SJSA1 (cell line): ENCODE measurements at regions not wholly inside any gene's neighbourhood (a gene's known extent, or its start where the extent isn't known, plus 50 kb on each side); places are given as distances from the start of the nearest gene placed in this dataset.

Experiments
- DNase-seq, 2 experiments: peaks; one replicate each; pipeline ENCODE4 v3.0.0-alpha.2; 2015 to 2020; ENCODE audit warnings: low spot score in 2 of 2, low read depth in 1 of 2
- H3K27ac ChIP-seq: fragments of 250-450 bp; sonication (Bioruptor Pico); 2 replicates; pipeline ENCODE4 v1.5.1; 2020; ENCODE audit warnings: mild to moderate bottlenecking, moderate library complexity
- H3K27me3 ChIP-seq: fragments of 250-450 bp; sonication (Bioruptor Pico); replicated peaks from 2 replicates; pipeline ENCODE4 v1.5.1; 2020; ENCODE audit warnings: mild to moderate bottlenecking, moderate library complexity
- H3K36me3 ChIP-seq: fragments of 250-450 bp; sonication (Bioruptor Pico); 2 replicates; pipeline ENCODE4 v1.5.1; 2020; ENCODE audit warnings: mild to moderate bottlenecking
- H3K4me1 ChIP-seq: fragments of 250-450 bp; sonication (Bioruptor Pico); replicated peaks from 2 replicates; pipeline ENCODE4 v1.6.1; 2021; ENCODE audit warnings: mild to moderate bottlenecking
- H3K4me3 ChIP-seq: fragments of 250-450 bp; sonication (Bioruptor Pico); 2 replicates; pipeline ENCODE4 v1.5.1; 2020; ENCODE audit warnings: mild to moderate bottlenecking
- H3K9me3 ChIP-seq: fragments of 250-450 bp; sonication (Bioruptor Pico); replicated peaks from 2 replicates; pipeline ENCODE4 v1.5.1; 2020; ENCODE audit warnings: mild to moderate bottlenecking

DNA sequence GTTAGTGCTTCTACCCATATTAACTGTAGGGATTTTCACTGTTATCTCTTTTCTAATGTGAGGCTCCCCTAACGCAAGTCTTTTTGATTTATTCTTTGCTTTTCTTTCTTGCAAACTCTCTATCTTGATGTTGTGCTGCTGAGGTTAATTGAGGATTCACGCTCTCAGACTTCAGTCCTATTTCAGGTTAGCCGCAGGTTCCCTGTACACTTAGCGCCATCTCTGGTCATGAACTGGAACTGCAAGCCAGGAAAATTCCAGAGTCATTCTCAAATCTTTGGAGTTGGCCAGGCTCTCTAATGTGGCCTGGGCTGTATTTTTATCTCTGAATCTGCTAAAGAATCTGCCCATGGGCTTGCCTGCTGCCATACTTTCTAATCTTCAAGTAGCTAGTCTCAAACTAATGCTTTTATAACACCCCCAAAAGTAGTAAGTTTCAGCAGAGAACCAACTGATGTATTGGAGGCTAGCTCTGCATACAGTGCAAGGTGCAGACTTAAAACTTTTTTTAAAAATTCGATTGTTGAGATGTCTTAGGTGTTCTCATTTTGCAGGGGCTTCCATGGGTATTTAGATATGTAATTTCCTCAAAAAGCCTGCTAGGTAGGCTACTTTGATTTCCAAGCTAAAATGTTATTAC is 91.1 kb upstream of the OPRM1 start:
- Histone ChIP-seq H3K27ac (no peak overlapping the region), H3K4me1 (no peaks in the 10 kb centered on the region), H3K9me3 (no peaks in the 10 kb centered on the region), H3K4me3 (no peak overlapping the region), H3K36me3 (no peaks in the 10 kb centered on the region), H3K27me3 (peaks cover 6% of the 10 kb centered on the region; the same call in 1 of the 2 replicates)
- peak in 1 of 2 experiments; percentile 25 for DNase-seq

DNA sequence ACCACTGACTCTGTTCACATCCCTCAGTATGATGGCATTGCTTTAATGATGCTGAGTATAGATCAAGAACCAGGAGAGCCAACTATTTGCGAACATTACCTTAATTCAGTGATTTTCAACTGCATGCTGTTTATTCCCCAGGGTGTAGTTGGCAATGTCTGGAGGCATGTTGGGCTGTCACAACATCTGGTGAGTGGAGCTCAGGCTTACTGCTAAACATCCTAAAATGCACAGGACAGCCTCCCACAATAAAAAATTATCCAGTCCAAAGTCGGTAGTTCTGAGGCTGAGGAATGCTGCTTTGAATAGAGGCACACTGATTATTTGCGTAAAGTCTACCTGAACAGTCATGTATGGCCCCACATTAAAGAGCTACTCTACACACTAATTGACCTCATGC is 94.8 kb upstream of the OPRM1 start:
- Histone ChIP-seq H3K36me3 (no peaks in the 10 kb centered on the region), H3K27me3 (no peaks in the 10 kb centered on the region), H3K27ac (no peak overlapping the region), H3K9me3 (no peaks in the 10 kb centered on the region), H3K4me3 (no peak overlapping the region), H3K4me1 (no peaks in the 10 kb centered on the region)
- no peak for DNase-seq

- Histone ChIP-seq H3K9me3 (no peaks in the 10 kb centered on the region), H3K36me3 (no peaks in the 10 kb centered on the region), H3K27ac (no peak overlapping the region), H3K4me1 (no peaks in the 10 kb centered on the region), H3K27me3 (no peaks in the 10 kb centered on the region), H3K4me3 (no peak overlapping the region)
- no peak for DNase-seq
Measured at GRCh38 chr6:153942361-153942760, 96.7 kb upstream of the OPRM1 start.

- Histone ChIP-seq H3K27ac (no peak overlapping the region), H3K9me3 (no peaks in the 10 kb centered on the region), H3K4me1 (no peaks in the 10 kb centered on the region), H3K27me3 (0 out of 2 replicates have a peak, but pooled peaks cover 3% of the 10 kb centered on the region), H3K4me3 (no peak overlapping the region), H3K36me3 (no peaks in the 10 kb centered on the region)
- DNase-seq: no peak
Measured at GRCh38 chr6:153941768-153942167, 97.3 kb upstream of the OPRM1 start.

DNA sequence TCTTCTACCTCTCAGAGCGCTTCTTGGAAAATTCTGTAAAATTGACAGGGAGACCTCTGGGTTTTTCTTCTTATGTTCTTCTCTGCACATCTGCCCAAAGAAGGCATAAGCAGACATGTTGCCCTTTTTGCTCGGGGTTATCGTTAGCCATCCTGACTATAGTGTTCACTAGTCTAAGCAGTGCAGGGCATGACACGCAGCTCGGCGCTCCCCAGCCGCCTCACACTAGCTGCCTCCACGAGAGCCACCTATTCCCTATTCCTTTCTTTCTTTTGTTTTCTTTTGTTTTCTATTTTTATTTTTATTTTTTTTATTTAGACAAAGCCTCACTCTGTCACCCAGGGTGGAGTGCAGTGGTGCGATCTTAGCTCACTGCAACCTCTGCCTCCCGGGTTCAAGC is 100.2 kb upstream of the OPRM1 start:
- no peaks in the 10 kb centered on the region for H3K4me1 ChIP-seq
- H3K9me3 ChIP-seq: no peaks in the 10 kb centered on the region
- DNase-seq: no peak
- no peak overlapping the region for H3K27ac ChIP-seq
- no peaks in the 10 kb centered on the region for H3K36me3 ChIP-seq
- H3K4me3 ChIP-seq: no peak overlapping the region
- 0 out of 2 replicates have a peak, but pooled peaks cover 3% of the 10 kb centered on the region for H3K27me3 ChIP-seq

DNA sequence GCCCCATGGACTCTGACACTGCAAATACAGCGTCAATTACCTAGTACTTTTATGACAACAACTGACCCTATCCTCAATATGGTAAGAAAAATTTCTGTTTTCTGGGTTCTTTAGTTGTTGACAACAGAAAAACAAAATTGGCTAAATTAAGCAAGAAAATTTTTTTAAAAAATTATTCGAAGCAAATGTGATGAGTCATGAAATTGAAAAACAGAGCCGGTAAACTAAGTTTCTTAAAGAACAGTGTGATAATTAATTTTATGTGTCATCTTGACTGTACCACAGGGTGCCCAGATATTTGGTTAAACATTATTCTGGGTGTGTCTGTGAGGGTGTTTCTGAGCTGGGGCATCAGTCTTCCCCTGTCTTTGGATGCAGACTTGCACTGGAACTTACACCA is 107.6 kb upstream of the OPRM1 start:
- DNase-seq: no peak
- Histone ChIP-seq H3K36me3 (no peaks in the 10 kb centered on the region), H3K9me3 (no peaks in the 10 kb centered on the region), H3K27ac (no peak overlapping the region), H3K4me1 (no peaks in the 10 kb centered on the region), H3K4me3 (no peak overlapping the region), H3K27me3 (0 out of 2 replicates have a peak, but pooled peaks cover 3% of the 10 kb centered on the region)

GRCh38 chr6:153927867-153928266 is 111.2 kb upstream of the OPRM1 start:
- Histone ChIP-seq H3K4me3 (no peak overlapping the region), H3K36me3 (no peaks in the 10 kb centered on the region), H3K4me1 (no peaks in the 10 kb centered on the region), H3K27me3 (0 out of 2 replicates have a peak, but pooled peaks cover 3% of the 10 kb centered on the region), H3K9me3 (no peaks in the 10 kb centered on the region), H3K27ac (no peak overlapping the region)
- no peak for DNase-seq

- no peaks in the 10 kb centered on the region for H3K36me3 ChIP-seq
- H3K4me1 ChIP-seq: no peaks in the 10 kb centered on the region
- no peak overlapping the region for H3K27ac ChIP-seq
- no peaks in the 10 kb centered on the region for H3K27me3 ChIP-seq
- no peak overlapping the region for H3K4me3 ChIP-seq
- DNase-seq: no peak
- no peaks in the 10 kb centered on the region for H3K9me3 ChIP-seq
Measured at GRCh38 chr6:153898360-153899059, 140.5 kb upstream of the OPRM1 start.

- DNase-seq: no peak
- Histone ChIP-seq H3K36me3 (no peaks in the 10 kb centered on the region), H3K9me3 (no peaks in the 10 kb centered on the region), H3K4me1 (no peaks in the 10 kb centered on the region), H3K27me3 (no peaks in the 10 kb centered on the region), H3K4me3 (no peak overlapping the region), H3K27ac (no peak overlapping the region)
Measured at GRCh38 chr6:153882411-153882810, 156.6 kb upstream of the OPRM1 start.

- Histone ChIP-seq H3K27me3 (no peaks in the 10 kb centered on the region), H3K9me3 (no peaks in the 10 kb centered on the region; the same call in 1 of the 2 replicates), H3K4me1 (no peaks in the 10 kb centered on the region), H3K27ac (no peak overlapping the region), H3K4me3 (no peak overlapping the region), H3K36me3 (no peaks in the 10 kb centered on the region)
- DNase-seq: no peak
Measured at GRCh38 chr6:153873541-153873940, 165.5 kb upstream of the OPRM1 start.

DNA sequence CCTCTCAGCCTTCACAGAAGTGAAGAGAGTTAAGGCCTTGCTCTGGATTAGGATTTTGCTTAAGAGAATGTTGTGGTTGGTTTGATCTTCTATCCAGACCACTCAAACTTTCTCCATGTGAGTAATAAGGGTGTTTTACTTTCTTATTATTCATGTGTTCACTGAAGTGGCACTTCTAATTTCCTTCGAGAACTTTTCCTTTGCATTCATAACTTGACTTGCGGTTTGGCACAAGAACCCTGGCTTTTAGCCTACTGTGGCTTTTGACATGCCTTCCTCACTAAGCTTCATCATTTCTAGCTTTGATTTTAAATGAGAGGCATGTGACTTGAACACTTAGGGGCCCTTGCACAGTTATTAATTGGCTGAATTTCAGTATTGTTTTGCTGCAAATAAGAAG is 166.1 kb upstream of the OPRM1 start:
- H3K9me3 ChIP-seq: no peaks in the 10 kb centered on the region; the same call in 1 of the 2 replicates
- no peak overlapping the region for H3K27ac ChIP-seq
- H3K4me1 ChIP-seq: no peaks in the 10 kb centered on the region
- no peaks in the 10 kb centered on the region for H3K36me3 ChIP-seq
- no peak overlapping the region for H3K4me3 ChIP-seq
- DNase-seq: no peak
- H3K27me3 ChIP-seq: no peaks in the 10 kb centered on the region

DNA sequence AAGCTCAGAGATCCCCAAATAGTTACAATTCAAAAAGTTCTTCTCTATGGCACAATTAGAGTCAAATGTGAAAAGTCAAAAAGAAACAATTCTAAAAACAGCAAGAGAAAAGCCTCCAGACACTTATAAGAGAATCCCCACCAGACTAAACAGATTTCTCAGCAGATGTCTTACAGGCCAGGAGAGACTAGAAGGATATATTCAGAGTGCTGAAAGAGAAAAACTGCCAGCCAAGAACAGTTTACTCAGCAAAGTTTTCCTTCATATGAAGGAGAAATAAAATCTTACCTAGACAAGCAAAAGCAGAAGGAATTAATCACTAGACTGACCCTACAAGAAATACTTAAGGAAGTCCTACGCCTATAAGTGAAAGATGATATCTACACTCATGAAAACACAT is 176.1 kb upstream of the OPRM1 start:
- Histone ChIP-seq H3K4me1 (no peaks in the 10 kb centered on the region), H3K27ac (no peak overlapping the region), H3K27me3 (no peaks in the 10 kb centered on the region), H3K9me3 (no peaks in the 10 kb centered on the region), H3K36me3 (no peaks in the 10 kb centered on the region), H3K4me3 (no peak overlapping the region)
- DNase-seq: no peak

DNA sequence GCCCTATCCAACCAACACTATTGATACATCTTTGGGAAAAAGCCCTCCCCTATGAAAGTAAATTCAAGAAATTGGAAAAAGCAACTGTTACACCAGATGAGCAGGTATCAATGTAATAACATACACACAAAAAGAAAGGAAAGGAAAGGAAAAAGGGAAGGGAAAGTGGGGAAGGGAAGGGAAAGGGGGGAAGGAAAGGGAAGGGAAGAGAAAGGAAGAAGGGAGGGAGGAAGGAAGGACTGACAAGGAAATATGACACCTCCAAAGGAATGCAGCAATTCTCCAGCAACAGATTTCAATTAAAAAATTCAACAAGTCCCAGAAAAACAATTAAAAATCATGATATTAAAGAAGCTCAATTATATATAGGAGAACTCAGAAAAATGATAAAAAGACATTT is 176.9 kb upstream of the OPRM1 start:
- Histone ChIP-seq H3K36me3 (no peaks in the 10 kb centered on the region), H3K4me3 (no peak overlapping the region), H3K4me1 (no peaks in the 10 kb centered on the region), H3K27ac (no peak overlapping the region), H3K27me3 (no peaks in the 10 kb centered on the region), H3K9me3 (no peaks in the 10 kb centered on the region)
- DNase-seq: no peak

DNA sequence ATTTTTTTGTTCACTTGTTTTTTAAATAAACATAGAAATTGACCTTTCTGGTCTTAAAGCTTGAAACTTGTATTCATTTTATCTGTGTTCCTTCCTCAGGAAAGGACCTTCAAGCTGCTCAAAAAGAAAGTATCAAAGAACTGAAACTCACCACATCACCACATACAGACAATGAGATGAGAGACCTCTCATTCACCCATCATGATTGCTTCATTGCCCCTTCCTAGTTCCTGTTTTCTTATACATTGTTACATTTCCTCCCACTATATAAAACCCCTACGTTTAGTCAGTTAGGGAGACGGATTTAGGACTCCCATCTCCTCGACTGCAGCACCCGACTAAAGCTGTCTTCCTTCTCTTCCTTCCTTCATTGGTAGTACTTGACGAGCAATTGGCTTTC is 180.5 kb upstream of the OPRM1 start:
- no peaks in the 10 kb centered on the region for H3K36me3 ChIP-seq
- H3K4me3 ChIP-seq: no peak overlapping the region
- no peak overlapping the region for H3K27ac ChIP-seq
- no peaks in the 10 kb centered on the region for H3K9me3 ChIP-seq
- DNase-seq: no peak
- H3K4me1 ChIP-seq: no peaks in the 10 kb centered on the region
- H3K27me3 ChIP-seq: no peaks in the 10 kb centered on the region
